ENCODE measurements at regions not wholly inside any gene's neighbourhood (a gene's known extent, or its start where the extent isn't known, plus 50 kb on each side); places are given as distances from the start of the nearest gene placed in this dataset.
A peak's percentile ranks its signal among the peaks of the same experiment; 100 is the strongest.
"Not testable (repeated sequence)": the region's sequence is repeated elsewhere in the genome, so short reads cannot be mapped to it uniquely, and the experiment has no call there.

- no peaks in the 10 kb centered on the region for H3K36me3 ChIP-seq (replicated peaks; ENCODE audit: insufficient read depth, low read length)
- H3K27ac ChIP-seq (ENCODE audit: low read length) = peak overlapping the region; percentile 14; the same call in 1 of the 2 replicates
- H3F3A ChIP-seq (ENCODE audit: insufficient read depth, low read length) = 0 out of 2 replicates have a peak, but pooled peaks cover 3% of the 10 kb centered on the region
- no peaks in the 10 kb centered on the region for H3K9me2 ChIP-seq (replicated peaks; ENCODE audit: insufficient read depth, low read length)
- H3K4me1 ChIP-seq (ENCODE audit: low read length) = peaks cover 14% of the 10 kb centered on the region
- H3K9me3 ChIP-seq (replicated peaks; ENCODE audit: insufficient read depth, low read length) = no peaks in the 10 kb centered on the region
- H2AFZ ChIP-seq (ENCODE audit: low read length) = peak overlapping the region; percentile 54
- H3K79me2 ChIP-seq (ENCODE audit: low read length) = no peaks in the 10 kb centered on the region
- H3K27me3 ChIP-seq (replicated peaks; ENCODE audit: insufficient read depth, low read length) = no peaks in the 10 kb centered on the region
- no peak for TF ChIP-seq EZH2 (optimal IDR thresholded peaks at IDR 0.05; ENCODE audit: low read depth, low read length)
- H4K20me1 ChIP-seq (ENCODE audit: insufficient read depth, low read length) = no peaks in the 10 kb centered on the region
- no peak overlapping the region for H3K4me3 ChIP-seq (ENCODE audit: low read length)
- DNase-seq = no peak
- peak overlapping the region; percentile 15 for H3K4me2 ChIP-seq (ENCODE audit: low read depth, low read length)
- H3K9ac ChIP-seq (ENCODE audit: low read length) = no peak overlapping the region
Measured at GRCh38 chr5:62762503-62762902, 183.9 kb downstream of the LRRC70 start.

DNA sequence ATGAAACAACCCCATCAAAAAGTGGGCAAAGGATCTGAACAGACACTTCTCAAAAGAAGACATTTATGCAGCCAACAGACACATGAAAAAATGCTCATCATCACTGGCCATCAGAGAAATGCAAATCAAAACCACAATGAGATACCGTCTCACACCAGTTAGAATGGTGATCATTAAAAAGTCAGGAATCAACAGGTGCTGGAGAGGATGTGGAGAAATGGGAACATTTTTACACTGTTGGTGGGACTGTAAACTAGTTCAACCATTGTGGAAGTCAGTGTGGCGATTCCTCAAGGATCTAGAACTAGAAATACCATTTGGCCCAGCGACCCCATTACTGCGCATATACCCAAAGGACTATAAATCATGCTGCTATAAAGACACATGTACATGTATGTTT lies 179.1 kb downstream of the LRRC70 start:
- H3K4me2 ChIP-seq (ENCODE audit: low read depth, low read length); H3K9ac ChIP-seq (ENCODE audit: low read length); H3K27me3 ChIP-seq (replicated peaks; ENCODE audit: insufficient read depth, low read length); DNase-seq; H3K27ac ChIP-seq (ENCODE audit: low read length); H3K79me2 ChIP-seq (ENCODE audit: low read length); H3F3A ChIP-seq (ENCODE audit: insufficient read depth, low read length); H2AFZ ChIP-seq (ENCODE audit: low read length); H3K36me3 ChIP-seq (replicated peaks; ENCODE audit: insufficient read depth, low read length); H3K9me3 ChIP-seq (replicated peaks; ENCODE audit: insufficient read depth, low read length); H3K9me2 ChIP-seq (replicated peaks; ENCODE audit: insufficient read depth, low read length); H4K20me1 ChIP-seq (ENCODE audit: insufficient read depth, low read length); H3K4me3 ChIP-seq (ENCODE audit: low read length): not testable (repeated sequence)
- H3K4me1 ChIP-seq (ENCODE audit: low read length) = peaks cover 12% of the 10 kb centered on the region

GRCh38 chr5:62752998-62753367 lies 174.4 kb downstream of the LRRC70 start:
- H3K4me1 ChIP-seq (ENCODE audit: low read length); H3K79me2 ChIP-seq (ENCODE audit: low read length); DNase-seq; H3K4me2 ChIP-seq (ENCODE audit: low read depth, low read length); H3K4me3 ChIP-seq (ENCODE audit: low read length); H3K27ac ChIP-seq (ENCODE audit: low read length); H3K9me2 ChIP-seq (replicated peaks; ENCODE audit: insufficient read depth, low read length); H3K27me3 ChIP-seq (replicated peaks; ENCODE audit: insufficient read depth, low read length); H2AFZ ChIP-seq (ENCODE audit: low read length); H3K9me3 ChIP-seq (replicated peaks; ENCODE audit: insufficient read depth, low read length); H3F3A ChIP-seq (ENCODE audit: insufficient read depth, low read length); H4K20me1 ChIP-seq (ENCODE audit: insufficient read depth, low read length); H3K36me3 ChIP-seq (replicated peaks; ENCODE audit: insufficient read depth, low read length); H3K9ac ChIP-seq (ENCODE audit: low read length): not testable (repeated sequence)

DNA sequence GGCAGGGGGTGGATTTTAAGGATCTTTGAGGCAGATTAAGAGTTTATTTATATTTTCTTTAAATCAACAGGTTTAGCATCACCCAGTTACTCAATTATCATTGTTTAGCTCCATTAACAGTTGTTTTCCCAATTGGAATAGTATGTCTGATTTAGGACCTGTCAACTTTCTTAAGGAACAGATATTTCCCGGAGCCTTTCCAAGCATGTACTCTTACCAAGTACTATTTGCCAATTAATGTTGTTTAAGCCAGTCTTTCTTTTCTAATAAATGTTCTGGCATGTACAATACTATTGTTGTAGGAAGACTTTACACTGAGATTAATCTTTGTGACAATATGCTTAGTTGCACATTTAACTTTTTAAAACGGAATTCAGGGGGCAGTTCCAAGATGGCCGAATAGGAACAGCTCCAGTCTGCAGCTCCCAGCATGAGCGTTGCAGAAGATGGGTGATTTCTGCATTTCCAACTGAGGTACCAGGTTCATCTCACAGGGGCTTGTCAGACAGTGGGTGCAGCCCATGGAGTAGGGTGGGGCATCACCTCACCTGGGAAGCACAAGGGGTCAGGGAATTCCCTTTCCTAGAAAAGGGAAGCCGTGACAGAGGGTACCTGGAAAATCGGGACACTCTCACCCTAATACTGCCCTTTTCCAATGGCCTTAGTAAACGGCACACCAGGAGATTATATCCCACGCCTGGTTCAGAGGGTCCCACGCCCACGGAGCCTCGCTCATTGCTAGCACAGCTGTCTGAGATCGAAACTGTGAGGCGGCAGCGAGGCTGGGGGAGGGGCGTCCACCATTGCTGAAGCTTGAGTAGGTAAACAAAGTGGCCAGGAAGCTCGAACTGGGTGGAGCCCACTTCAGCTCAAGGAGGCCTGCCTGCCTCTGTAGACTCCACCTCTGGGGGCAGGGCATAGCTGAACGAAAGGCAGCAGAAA lies 173.7 kb downstream of the LRRC70 start:
- not testable (repeated sequence) for H3K27me3 ChIP-seq (replicated peaks; ENCODE audit: insufficient read depth, low read length); H3F3A ChIP-seq (ENCODE audit: insufficient read depth, low read length); H3K36me3 ChIP-seq (replicated peaks; ENCODE audit: insufficient read depth, low read length); H3K9me3 ChIP-seq (replicated peaks; ENCODE audit: insufficient read depth, low read length); H3K9ac ChIP-seq (ENCODE audit: low read length); H3K9me2 ChIP-seq (replicated peaks; ENCODE audit: insufficient read depth, low read length); H2AFZ ChIP-seq (ENCODE audit: low read length); H4K20me1 ChIP-seq (ENCODE audit: insufficient read depth, low read length); H3K79me2 ChIP-seq (ENCODE audit: low read length); H3K4me3 ChIP-seq (ENCODE audit: low read length); H3K4me1 ChIP-seq (ENCODE audit: low read length); H3K27ac ChIP-seq (ENCODE audit: low read length); DNase-seq; H3K4me2 ChIP-seq (ENCODE audit: low read depth, low read length)

- TF ChIP-seq EZH2 (optimal IDR thresholded peaks at IDR 0.05; ENCODE audit: low read depth, low read length) (no peak), EZH2phosphoT487 (IDR thresholded peaks at IDR 0.05; ENCODE audit: low read length) (no peak)
- TF ChIP-seq, protein P1, sequence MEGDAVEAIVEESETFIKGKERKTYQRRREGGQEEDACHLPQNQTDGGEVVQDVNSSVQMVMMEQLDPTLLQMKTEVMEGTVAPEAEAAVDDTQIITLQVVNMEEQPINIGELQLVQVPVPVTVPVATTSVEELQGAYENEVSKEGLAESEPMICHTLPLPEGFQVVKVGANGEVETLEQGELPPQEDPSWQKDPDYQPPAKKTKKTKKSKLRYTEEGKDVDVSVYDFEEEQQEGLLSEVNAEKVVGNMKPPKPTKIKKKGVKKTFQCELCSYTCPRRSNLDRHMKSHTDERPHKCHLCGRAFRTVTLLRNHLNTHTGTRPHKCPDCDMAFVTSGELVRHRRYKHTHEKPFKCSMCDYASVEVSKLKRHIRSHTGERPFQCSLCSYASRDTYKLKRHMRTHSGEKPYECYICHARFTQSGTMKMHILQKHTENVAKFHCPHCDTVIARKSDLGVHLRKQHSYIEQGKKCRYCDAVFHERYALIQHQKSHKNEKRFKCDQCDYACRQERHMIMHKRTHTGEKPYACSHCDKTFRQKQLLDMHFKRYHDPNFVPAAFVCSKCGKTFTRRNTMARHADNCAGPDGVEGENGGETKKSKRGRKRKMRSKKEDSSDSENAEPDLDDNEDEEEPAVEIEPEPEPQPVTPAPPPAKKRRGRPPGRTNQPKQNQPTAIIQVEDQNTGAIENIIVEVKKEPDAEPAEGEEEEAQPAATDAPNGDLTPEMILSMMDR (IDR thresholded peaks at IDR 0.05; ENCODE audit: low read length) = no peak
- Histone ChIP-seq H3K4me1 (ENCODE audit: low read length) (no peaks in the 10 kb centered on the region), H3F3A (ENCODE audit: insufficient read depth, low read length) (no peaks in the 10 kb centered on the region), H3K4me2 (ENCODE audit: low read depth, low read length) (no peak overlapping the region), H4K20me1 (ENCODE audit: insufficient read depth, low read length) (no peaks in the 10 kb centered on the region), H3K9me2 (replicated peaks; ENCODE audit: insufficient read depth, low read length) (no peaks in the 10 kb centered on the region), H3K9me3 (replicated peaks; ENCODE audit: insufficient read depth, low read length) (no peaks in the 10 kb centered on the region), H3K36me3 (replicated peaks; ENCODE audit: insufficient read depth, low read length) (no peaks in the 10 kb centered on the region), H3K79me2 (ENCODE audit: low read length) (no peaks in the 10 kb centered on the region), H3K9ac (ENCODE audit: low read length) (no peak overlapping the region), H3K27me3 (replicated peaks; ENCODE audit: insufficient read depth, low read length) (no peaks in the 10 kb centered on the region), H2AFZ (ENCODE audit: low read length) (no peak overlapping the region), H3K27ac (ENCODE audit: low read length) (no peak overlapping the region), H3K4me3 (ENCODE audit: low read length) (no peak overlapping the region)
- no peak for DNase-seq
Measured at GRCh38 chr5:62742207-62742606, 163.6 kb downstream of the LRRC70 start.
